HCT116 (cell line): ENCODE measurements at regions not wholly inside any gene's neighbourhood (a gene's known extent, or its start where the extent isn't known, plus 50 kb on each side); places are given as distances from the start of the nearest gene placed in this dataset.

Experiments
- ATAC-seq: fragments of 200-7000 bp; cut with Tn5 transposase; 2 replicates; pipeline ENCODE4 v1.9.1; 2020; ENCODE audit warnings: mild to moderate bottlenecking, moderate library complexity
- BruUV-seq: library from RNA; stranded (reverse); fragments of 400-500 nt; replicated peaks from 2 replicates; lab custom pipeline; 2021; lab: Mats Ljungman, UMichigan
- CTCF ChIA-PET: fragments of 300-600 bp; sonication (Branson Sonifier 250); formaldehyde crosslinking; loops from one replicate; lab custom pipeline; 2021; ENCODE audit warnings: antibody characterized with exemption; lab: Charles Lee
- POLR2A ChIA-PET: fragments of 300-600, 350-600 bp; sonication (Branson Sonifier 250); formaldehyde crosslinking; loops from one replicate; lab custom pipeline; 2021; ENCODE audit warnings: antibody characterized with exemption; lab: Charles Lee
- RAD21 ChIA-PET, 2 experiments: fragments of 300-600 bp; sonication (Branson Sonifier 250); formaldehyde crosslinking; loops; one replicate each; lab custom pipeline; 2023; ENCODE audit warnings: low total read pairs in 2 of 2; ENCODE audit not compliant: uncharacterized antibody in 2 of 2, unreplicated experiment in 2 of 2, low non-redundant PET in 1 of 2; lab: Charles Lee
- DNase-seq: peaks from one replicate; pipeline ENCODE4 v3.0.0-alpha.2; 2010; ENCODE audit warnings: low read depth, low spot score
- H2AFZ ChIP-seq: fragments of 200-600 bp; shearing (Covaris generic), sonication (generic); 2 replicates; pipeline ENCODE4 v1.6.1; 2017; ENCODE audit warnings: low read depth, mixed run types, mixed read lengths, antibody characterized with exemption, low read length; ENCODE audit not compliant: poor library complexity, severe bottlenecking
- H3K27ac ChIP-seq: 2 replicates; pipeline ENCODE4 v1.5.1; 2012; ENCODE audit warnings: low read depth, low read length
- H3K27me3 ChIP-seq: fragments of 200-600 bp; sonication (generic); 2 replicates; pipeline ENCODE4 v1.6.1; 2016; ENCODE audit warnings: mixed run types, low read length, mixed read lengths; ENCODE audit not compliant: insufficient read depth
- H3K36me3 ChIP-seq, 2 experiments: fragments of 200-500 bp in 1 of 2; fragments of 200-600 bp in 1 of 2; sonication (Bioruptor generic) in 1 of 2; sonication (generic) in 1 of 2; 2 replicates each; pipeline versions ENCODE4 v1.5.1 to v1.6.1; 2014 to 2016; ENCODE audit warnings: low read length in 2 of 2, inconsistent platforms in 1 of 2, mixed read lengths in 1 of 2, mixed run types in 1 of 2; ENCODE audit not compliant: insufficient read depth in 2 of 2, control insufficient read depth in 1 of 2
- H3K4me1 ChIP-seq, 2 experiments: fragments of 200-600 bp in 1 of 2; sonication (generic) in 1 of 2; 2 replicates each; pipeline versions ENCODE4 v1.5.1 to v1.6.1; 2012 to 2017; ENCODE audit warnings: low read length in 2 of 2, inconsistent platforms in 1 of 2, mild to moderate bottlenecking in 1 of 2, mixed read lengths in 1 of 2, mixed run types in 1 of 2, moderate library complexity in 1 of 2; ENCODE audit not compliant: insufficient read depth in 2 of 2, control insufficient read depth in 1 of 2
- H3K4me2 ChIP-seq: fragments of 200-600 bp; sonication (generic); 2 replicates; pipeline ENCODE4 v1.6.1; 2017; ENCODE audit warnings: mixed run types, low read length, mixed read lengths
- H3K4me3 ChIP-seq, 2 experiments: fragments of 200-600 bp in 1 of 2; sonication (generic) in 1 of 2; replicated peaks in 1 of 2; 2 replicates each; pipeline ENCODE4 v1.5.1; 2011 to 2016; ENCODE audit warnings: low read length in 2 of 2, control low read depth in 1 of 2, low read depth in 1 of 2, mild to moderate bottlenecking in 1 of 2, mixed read lengths in 1 of 2, mixed run types in 1 of 2
- H3K79me2 ChIP-seq: fragments of 200-600 bp; sonication (generic); 2 replicates; pipeline ENCODE4 v1.6.1; 2017; ENCODE audit warnings: mild to moderate bottlenecking, mixed run types, low read length, moderate library complexity, mixed read lengths; ENCODE audit not compliant: insufficient read depth
- H3K9ac ChIP-seq: fragments of 200-600 bp; sonication (generic); 2 replicates; pipeline ENCODE4 v1.6.1; 2016; ENCODE audit warnings: low read length, mixed read lengths
- H3K9me2 ChIP-seq: fragments of 200-600 bp; sonication (generic), shearing (Covaris generic); 2 replicates; pipeline ENCODE4 v1.6.1; 2017; ENCODE audit warnings: mixed run types, mild to moderate bottlenecking, moderate library complexity; ENCODE audit not compliant: insufficient read depth
- H3K9me3 ChIP-seq, 2 experiments: fragments of 200-500 bp in 1 of 2; fragments of 200-600 bp in 1 of 2; sonication (Bioruptor generic) in 1 of 2; sonication (generic) in 1 of 2; 2 replicates each; pipeline ENCODE4 v1.6.1; 2014 to 2017; ENCODE audit warnings: low read length in 2 of 2, mixed read lengths in 2 of 2, inconsistent platforms in 1 of 2, low read depth in 1 of 2, mild to moderate bottlenecking in 1 of 2, mixed run types in 1 of 2, moderate library complexity in 1 of 2; ENCODE audit not compliant: control insufficient read depth in 1 of 2, insufficient read depth in 1 of 2
- H4K20me1 ChIP-seq: fragments of 200-600 bp; sonication (generic), shearing (Covaris generic); 2 replicates; pipeline ENCODE4 v1.6.1; 2017; ENCODE audit warnings: mixed run types, mild to moderate bottlenecking, moderate library complexity; ENCODE audit not compliant: insufficient read depth
- CBX3 ChIP-seq: IDR thresholded peaks from 2 replicates; pipeline ENCODE4 v1.6.1; 2012; ENCODE audit warnings: low read depth
- EGR1 ChIP-seq: IDR thresholded peaks from 2 replicates; pipeline ENCODE4 v1.6.1; 2012; ENCODE audit warnings: low read depth
- ELF1 ChIP-seq: IDR thresholded peaks from 2 replicates; pipeline ENCODE4 v1.6.1; 2012; ENCODE audit warnings: low read depth, borderline replicate concordance
- EZH2 ChIP-seq: fragments of 200-600 bp; sonication (generic); IDR thresholded peaks from 2 replicates; pipeline ENCODE4 v1.6.1; 2017; ENCODE audit warnings: antibody characterized with exemption, mixed run types
- FOSL1 ChIP-seq: IDR thresholded peaks from 2 replicates; pipeline ENCODE4 v1.6.1; 2012; ENCODE audit warnings: low read depth
- JUND ChIP-seq: IDR thresholded peaks from 2 replicates; pipeline ENCODE4 v1.6.1; 2012
- POLR2A ChIP-seq: IDR thresholded peaks from 2 replicates; pipeline ENCODE4 v1.7.0; 2011; ENCODE audit warnings: borderline replicate concordance; ENCODE audit not compliant: insufficient read depth, insufficient read length; ENCODE audit errors: extremely low read depth
- POLR2AphosphoS5 ChIP-seq: IDR thresholded peaks from 2 replicates; pipeline ENCODE4 v1.6.1; 2011; ENCODE audit warnings: mild to moderate bottlenecking, low read depth, low read length, moderate library complexity
- SIN3A ChIP-seq: IDR thresholded peaks from 2 replicates; pipeline ENCODE4 v1.6.1; 2012; ENCODE audit warnings: low read depth
- SRF ChIP-seq: IDR thresholded peaks from 2 replicates; pipeline ENCODE4 v1.6.1; 2012; ENCODE audit warnings: low read depth
- TCF7L2 ChIP-seq: IDR thresholded peaks from 2 replicates; pipeline ENCODE4 v1.7.0; 2011; ENCODE audit warnings: borderline replicate concordance, inconsistent platforms; ENCODE audit not compliant: insufficient read depth, insufficient read length; ENCODE audit errors: extremely low read depth
- YY1 ChIP-seq: IDR thresholded peaks from 2 replicates; pipeline ENCODE4 v1.6.1; 2011; ENCODE audit warnings: low read length, low read depth, moderate library complexity, mild to moderate bottlenecking; ENCODE audit not compliant: insufficient replicate concordance; ENCODE audit errors: extremely low read depth
- ZFX ChIP-seq: fragments of 450-650 bp; IDR thresholded peaks from 2 replicates; pipeline ENCODE4 v1.6.1; 2017
- intact Hi-C: fragments of 100-400 bp; cut with micrococcal nuclease; formaldehyde crosslinking; loops from 2 replicates; pipeline ENCODE4 v1.10.0; 2022
- TF ChIP-seq, protein P1 (sequence below): IDR thresholded peaks from 2 replicates; pipeline ENCODE4 v1.6.1; 2012
- TF ChIP-seq, protein P2 (sequence below): IDR thresholded peaks from 2 replicates; pipeline ENCODE4 v1.6.1; 2012; ENCODE audit warnings: low read depth
- TF ChIP-seq, protein P3 (sequence below): IDR thresholded peaks from 2 replicates; pipeline ENCODE4 v1.6.1; 2012
- TF ChIP-seq, protein P4 (sequence below), 3 experiments: fragments of 200-600 bp in 1 of 3; sonication (generic) in 1 of 3; IDR thresholded peaks in 2 of 3; conservative IDR thresholded peaks in 1 of 3; 2 replicates each; pipeline ENCODE4 v1.5.1; 2012 to 2017; ENCODE audit warnings: low read depth in 2 of 3, low read length in 2 of 3, antibody characterized with exemption in 1 of 3, borderline replicate concordance in 1 of 3, control low read depth in 1 of 3, mild to moderate bottlenecking in 1 of 3, mixed read lengths in 1 of 3, mixed run types in 1 of 3, moderate library complexity in 1 of 3; ENCODE audit not compliant: insufficient read depth in 1 of 3

DNA sequence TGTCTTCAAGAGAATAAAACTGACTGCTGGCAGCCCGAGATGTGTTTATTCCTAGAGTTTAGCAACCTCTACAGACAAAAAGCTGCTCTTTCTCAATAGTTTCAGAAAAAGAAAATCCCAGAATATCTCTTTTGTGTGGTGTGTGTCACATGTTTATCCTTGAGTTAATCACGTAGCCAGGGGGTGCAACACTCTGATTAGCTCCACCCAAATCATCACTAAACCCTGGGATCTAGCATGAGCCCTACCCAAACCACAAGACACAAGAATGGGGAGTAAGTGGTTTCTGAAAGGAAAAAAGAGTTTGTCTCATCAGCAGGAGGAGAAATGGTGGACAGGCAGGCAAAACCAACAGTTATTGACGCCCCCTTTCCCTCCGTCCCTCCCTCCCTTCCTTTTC, 78.5 kb upstream of the AGBL1 start:
- Histone ChIP-seq H3K4me3 (no peak overlapping the region), H4K20me1 (no peaks in the 10 kb centered on the region), H3K9me2 (no peaks in the 10 kb centered on the region), H3K4me2 (no peak overlapping the region), H3K79me2 (no peaks in the 10 kb centered on the region), H3K27me3 (peaks cover 10% of the 10 kb centered on the region), H3K36me3 (no peaks in the 10 kb centered on the region), H2AFZ (no peak overlapping the region), H3K9ac (no peak overlapping the region), H3K4me1 (no peaks in the 10 kb centered on the region), H3K27ac (no peak overlapping the region), H3K9me3 (no peaks in the 10 kb centered on the region)
- intact Hi-C loops: no loop called here
- RAD21 ChIA-PET: no interaction called here
- POLR2A ChIA-PET: no interaction called here
- CTCF ChIA-PET: no interaction called here
- TF ChIP-seq EGR1 (no peak), POLR2AphosphoS5 (no peak), FOSL1 (no peak), TCF7L2 (no peak), EZH2 (no peak), POLR2A (no peak), CBX3 (no peak), JUND (no peak), ZFX (no peak), ELF1 (no peak), SRF (no peak), SIN3A (no peak), YY1 (no peak)
- TF ChIP-seq, protein P1, sequence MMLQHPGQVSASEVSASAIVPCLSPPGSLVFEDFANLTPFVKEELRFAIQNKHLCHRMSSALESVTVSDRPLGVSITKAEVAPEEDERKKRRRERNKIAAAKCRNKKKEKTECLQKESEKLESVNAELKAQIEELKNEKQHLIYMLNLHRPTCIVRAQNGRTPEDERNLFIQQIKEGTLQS: no peak
- TF ChIP-seq, protein P2, sequence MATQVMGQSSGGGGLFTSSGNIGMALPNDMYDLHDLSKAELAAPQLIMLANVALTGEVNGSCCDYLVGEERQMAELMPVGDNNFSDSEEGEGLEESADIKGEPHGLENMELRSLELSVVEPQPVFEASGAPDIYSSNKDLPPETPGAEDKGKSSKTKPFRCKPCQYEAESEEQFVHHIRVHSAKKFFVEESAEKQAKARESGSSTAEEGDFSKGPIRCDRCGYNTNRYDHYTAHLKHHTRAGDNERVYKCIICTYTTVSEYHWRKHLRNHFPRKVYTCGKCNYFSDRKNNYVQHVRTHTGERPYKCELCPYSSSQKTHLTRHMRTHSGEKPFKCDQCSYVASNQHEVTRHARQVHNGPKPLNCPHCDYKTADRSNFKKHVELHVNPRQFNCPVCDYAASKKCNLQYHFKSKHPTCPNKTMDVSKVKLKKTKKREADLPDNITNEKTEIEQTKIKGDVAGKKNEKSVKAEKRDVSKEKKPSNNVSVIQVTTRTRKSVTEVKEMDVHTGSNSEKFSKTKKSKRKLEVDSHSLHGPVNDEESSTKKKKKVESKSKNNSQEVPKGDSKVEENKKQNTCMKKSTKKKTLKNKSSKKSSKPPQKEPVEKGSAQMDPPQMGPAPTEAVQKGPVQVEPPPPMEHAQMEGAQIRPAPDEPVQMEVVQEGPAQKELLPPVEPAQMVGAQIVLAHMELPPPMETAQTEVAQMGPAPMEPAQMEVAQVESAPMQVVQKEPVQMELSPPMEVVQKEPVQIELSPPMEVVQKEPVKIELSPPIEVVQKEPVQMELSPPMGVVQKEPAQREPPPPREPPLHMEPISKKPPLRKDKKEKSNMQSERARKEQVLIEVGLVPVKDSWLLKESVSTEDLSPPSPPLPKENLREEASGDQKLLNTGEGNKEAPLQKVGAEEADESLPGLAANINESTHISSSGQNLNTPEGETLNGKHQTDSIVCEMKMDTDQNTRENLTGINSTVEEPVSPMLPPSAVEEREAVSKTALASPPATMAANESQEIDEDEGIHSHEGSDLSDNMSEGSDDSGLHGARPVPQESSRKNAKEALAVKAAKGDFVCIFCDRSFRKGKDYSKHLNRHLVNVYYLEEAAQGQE: no peak
- TF ChIP-seq, protein P3, sequence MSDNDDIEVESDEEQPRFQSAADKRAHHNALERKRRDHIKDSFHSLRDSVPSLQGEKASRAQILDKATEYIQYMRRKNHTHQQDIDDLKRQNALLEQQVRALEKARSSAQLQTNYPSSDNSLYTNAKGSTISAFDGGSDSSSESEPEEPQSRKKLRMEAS: no peak
- TF ChIP-seq, protein P4, sequence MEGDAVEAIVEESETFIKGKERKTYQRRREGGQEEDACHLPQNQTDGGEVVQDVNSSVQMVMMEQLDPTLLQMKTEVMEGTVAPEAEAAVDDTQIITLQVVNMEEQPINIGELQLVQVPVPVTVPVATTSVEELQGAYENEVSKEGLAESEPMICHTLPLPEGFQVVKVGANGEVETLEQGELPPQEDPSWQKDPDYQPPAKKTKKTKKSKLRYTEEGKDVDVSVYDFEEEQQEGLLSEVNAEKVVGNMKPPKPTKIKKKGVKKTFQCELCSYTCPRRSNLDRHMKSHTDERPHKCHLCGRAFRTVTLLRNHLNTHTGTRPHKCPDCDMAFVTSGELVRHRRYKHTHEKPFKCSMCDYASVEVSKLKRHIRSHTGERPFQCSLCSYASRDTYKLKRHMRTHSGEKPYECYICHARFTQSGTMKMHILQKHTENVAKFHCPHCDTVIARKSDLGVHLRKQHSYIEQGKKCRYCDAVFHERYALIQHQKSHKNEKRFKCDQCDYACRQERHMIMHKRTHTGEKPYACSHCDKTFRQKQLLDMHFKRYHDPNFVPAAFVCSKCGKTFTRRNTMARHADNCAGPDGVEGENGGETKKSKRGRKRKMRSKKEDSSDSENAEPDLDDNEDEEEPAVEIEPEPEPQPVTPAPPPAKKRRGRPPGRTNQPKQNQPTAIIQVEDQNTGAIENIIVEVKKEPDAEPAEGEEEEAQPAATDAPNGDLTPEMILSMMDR (IDR thresholded peaks at IDR 0.05 in 2 of 3, conservative IDR thresholded peaks at IDR 0.05 in 1 of 3; ENCODE audit: borderline replicate concordance in 1 of 3, insufficient read depth in 1 of 3, low read depth in 2 of 3, low read length in 2 of 3): no peak
- DNase-seq: no peak
- no peak for ATAC-seq
- no TSS peak for BruUV-seq
